Fibroblast of skin of left biceps (primary cell): ENCODE measurements at regions not wholly inside any gene's neighbourhood (a gene's known extent, or its start where the extent isn't known, plus 50 kb on each side); places are given as distances from the start of the nearest gene placed in this dataset.
A peak's percentile ranks its signal among the peaks of the same experiment; 100 is the strongest.
"Not testable (repeated sequence)": the region's sequence is repeated elsewhere in the genome, so short reads cannot be mapped to it uniquely, and the experiment has no call there.

Source experiments
- DNase-seq, 2 experiments: peaks; one replicate each; pipeline ENCODE4 v3.0.0-alpha.2; 2013; ENCODE audit warnings: low read depth in 2 of 2

DNA sequence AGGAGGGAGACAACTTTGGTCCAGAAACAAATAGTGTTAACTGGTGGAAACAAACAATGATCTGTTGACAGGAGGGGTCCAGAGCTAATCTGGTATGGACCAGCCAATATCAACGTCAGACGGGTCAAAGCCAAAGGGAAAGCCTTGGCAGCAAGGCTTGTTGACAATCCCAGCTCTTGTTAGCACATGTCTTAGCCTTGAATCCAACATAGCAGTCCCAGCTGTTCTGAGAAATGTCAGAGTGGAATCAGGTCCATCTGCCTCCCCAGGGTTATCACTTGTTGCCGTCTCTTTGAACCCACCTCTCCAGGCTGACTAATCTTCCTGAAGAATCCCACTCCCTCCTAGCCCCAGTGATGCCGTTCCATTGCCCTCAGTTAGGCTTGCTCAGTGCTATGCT, 404.6 kb upstream of the MCTP2 start:
- no peak for DNase-seq

- no peak for DNase-seq
Observed at GRCh38 chr15:93826293-93826692, 405.1 kb upstream of the MCTP2 start.

GRCh38 chr15:93825682-93826081, 405.7 kb upstream of the MCTP2 start:
- no peak for DNase-seq

GRCh38 chr15:93823971-93824913, 407.1 kb upstream of the MCTP2 start:
- DNase-seq: no peak

DNA sequence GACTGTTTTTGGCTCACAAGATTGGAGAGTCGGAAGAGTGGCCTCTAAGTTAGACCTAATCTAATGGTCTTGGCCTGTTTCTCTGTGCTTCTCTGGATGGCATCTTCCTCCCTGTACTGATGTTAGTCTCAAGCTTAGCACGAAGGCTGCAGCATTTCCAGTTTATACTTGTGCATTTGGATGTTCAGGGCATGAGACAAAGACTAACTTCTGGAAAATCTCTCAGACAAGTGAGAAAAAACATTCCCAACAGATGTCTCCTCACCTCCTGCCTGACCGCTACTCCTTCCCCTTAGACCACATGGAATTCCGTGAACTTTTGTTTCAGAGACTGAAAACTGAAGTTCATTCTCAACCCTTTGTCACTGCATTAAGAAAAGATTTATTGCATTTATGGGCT, 410.8 kb upstream of the MCTP2 start:
- no peak for DNase-seq

- no peak for DNase-seq
Observed at GRCh38 chr15:93819826-93820225, 411.5 kb upstream of the MCTP2 start.

- DNase-seq: no peak
Observed at GRCh38 chr15:93816815-93817214, 414.5 kb upstream of the MCTP2 start.

DNA sequence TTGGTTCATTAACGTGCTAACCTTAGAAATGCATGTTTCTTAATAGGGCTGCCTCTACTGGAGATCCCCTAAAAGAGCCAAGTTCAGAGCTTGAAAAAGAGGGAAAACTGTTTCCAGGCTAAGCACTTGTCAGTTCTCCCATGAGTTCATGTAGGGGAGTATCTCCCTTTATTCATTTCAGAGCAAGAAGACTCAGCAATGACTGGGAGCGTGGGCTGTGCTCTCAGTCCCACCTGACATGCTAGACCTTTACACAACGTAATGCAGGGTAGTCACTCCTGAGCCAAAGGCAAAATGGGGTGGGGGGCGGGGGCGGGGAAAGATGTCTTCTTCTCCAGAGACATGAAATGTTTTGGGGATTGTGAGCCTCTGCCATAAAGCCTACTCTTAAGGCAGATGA, 420.1 kb upstream of the MCTP2 start:
- no peak for DNase-seq

GRCh38 chr15:93809516-93809915, 421.8 kb upstream of the MCTP2 start:
- DNase-seq: no peak

GRCh38 chr15:93803421-93804152, 427.8 kb upstream of the MCTP2 start:
- no peak for DNase-seq

DNA sequence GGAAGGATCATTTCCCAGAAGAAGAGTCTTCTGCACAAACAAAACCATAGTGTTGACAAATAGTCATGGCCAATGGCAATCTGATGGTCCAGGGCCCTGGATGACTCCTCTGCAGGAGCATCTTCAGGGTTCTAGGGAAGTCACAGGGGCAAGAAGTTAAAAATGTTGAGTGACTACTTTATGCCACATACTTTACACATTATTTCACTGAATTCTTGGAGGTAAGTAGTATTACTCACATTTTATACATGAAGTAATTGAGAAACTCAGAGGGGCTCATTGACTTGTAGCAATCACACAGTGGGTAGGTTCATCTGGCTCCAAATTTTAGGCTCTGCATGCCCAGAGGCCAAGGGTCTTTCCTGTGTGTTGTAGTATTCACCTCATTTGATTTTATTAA, 430.2 kb upstream of the MCTP2 start:
- DNase-seq: no peak

DNA sequence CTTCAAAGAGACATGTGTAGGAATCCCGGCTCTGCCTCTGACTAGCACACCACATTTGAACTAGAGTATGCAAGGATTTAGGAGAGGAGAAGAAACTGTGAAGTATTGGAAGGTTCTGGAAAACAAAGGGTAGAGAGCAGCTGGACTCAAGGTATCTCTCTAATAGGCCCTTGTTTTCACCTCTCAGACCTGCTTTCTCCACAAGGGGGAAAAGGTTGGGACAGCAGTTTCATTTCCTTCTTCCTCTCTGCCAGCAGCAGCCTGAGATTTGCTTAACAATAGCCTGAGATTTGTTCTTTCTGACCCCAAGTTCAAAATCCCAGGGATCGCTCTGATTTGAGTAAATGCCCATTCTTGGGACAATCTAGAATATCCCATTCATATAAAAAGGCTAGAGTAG, 430.6 kb upstream of the MCTP2 start:
- no peak for DNase-seq

- DNase-seq: no peak
Observed at GRCh38 chr15:93789441-93789840, 441.9 kb upstream of the MCTP2 start.

DNA sequence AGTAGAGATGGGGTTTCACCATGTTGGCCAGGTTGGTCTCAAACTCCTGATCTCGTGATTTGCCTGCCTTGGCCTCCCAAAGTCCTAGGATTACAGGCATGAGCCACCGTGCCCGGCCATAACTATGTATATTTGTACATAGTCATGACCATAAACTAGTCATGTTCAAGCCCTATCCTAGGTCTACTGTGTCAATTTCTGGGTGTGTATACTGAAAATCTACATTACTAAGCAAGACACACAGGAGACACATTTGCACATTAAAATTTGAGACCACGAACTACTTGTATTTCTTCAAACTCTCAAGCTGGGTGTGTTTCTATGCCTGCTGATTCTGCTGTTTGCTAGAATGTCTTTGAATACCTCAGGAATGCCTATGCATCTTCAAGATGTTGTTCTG, 451.3 kb upstream of the MCTP2 start:
- no peak for DNase-seq

DNA sequence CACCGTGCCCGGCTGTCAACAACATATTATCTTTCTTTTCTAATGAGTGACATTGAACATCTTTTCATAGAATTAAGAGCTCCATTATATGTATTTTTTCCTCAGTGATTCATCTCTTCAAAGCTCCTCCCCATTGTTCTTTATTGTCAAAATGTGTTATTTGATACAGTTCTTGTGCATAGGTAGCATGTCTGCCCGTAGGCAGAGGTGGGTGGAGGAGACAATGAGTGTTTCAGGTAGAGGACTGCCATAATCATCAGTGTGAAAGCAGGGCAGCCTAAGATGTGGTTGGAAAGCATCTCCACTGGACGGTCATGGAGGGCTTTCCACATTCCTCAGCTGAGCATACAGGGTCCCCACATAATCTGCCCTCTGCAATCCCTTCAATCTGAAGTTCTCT, 452.0 kb upstream of the MCTP2 start:
- DNase-seq: no peak

- no peak for DNase-seq
Observed at GRCh38 chr15:93771196-93772030, 459.9 kb upstream of the MCTP2 start.

DNA sequence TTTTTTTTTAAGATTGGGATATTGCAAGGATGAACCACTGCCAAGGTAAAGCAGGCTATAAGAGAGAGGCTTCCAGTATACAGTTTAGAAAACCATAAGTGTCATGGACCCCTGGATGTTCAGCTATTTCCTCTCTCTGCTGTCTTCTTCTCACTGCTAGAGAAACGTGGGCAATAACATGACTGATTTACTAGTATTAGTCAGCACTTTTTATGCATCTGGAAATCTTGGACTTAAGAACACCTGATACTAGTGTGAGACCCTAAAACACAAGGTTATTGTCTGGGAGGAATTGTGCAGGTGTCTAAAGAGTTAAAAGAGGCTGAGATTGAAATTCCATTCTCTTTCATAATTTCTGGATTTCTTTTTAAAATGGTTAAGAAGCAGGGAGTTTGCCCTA, 460.6 kb upstream of the MCTP2 start:
- DNase-seq: no peak

GRCh38 chr15:93762036-93762435, 469.3 kb upstream of the MCTP2 start:
- DNase-seq: no peak

DNA sequence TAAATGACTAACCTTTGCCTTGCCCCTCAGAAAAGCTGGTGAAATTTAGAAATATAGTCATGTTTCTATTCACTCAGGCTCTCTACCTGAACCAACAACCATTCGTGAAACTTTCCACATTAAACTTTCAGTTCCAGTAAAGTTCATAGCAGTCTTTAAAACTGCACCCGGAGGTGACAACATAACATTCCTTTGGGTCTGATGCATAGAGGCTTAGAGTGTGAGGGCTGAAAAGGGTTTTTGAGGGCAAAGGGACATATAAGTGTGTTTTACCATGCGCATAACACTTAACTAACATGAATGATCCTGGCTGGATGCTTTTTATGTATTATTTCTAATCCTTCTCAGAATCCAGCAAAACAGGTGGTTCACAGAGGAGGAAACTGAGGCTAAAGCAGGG, 471.7 kb upstream of the MCTP2 start:
- DNase-seq: peak in 1 of 2 experiments; percentile 7

GRCh38 chr15:93758824-93759223, 472.5 kb upstream of the MCTP2 start:
- DNase-seq: no peak

DNA sequence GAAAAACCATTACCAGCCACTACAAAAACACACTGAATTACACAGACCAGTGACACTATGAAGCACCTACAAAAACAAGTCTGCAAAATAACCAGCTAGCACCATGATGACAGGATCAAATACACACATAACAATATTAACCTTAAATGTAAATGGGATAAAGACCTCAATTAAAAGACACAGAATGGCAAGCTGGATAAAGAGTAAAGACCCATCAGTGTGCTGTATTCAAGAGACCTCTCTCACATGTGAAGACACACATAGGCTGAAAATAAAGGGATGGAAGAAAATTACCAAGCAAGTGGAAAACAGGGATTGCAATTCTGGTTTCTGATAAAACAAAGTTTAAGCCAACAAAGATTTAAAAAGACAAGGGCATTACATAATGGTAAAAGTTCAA, 482.7 kb upstream of the MCTP2 start:
- DNase-seq: no peak

DNA sequence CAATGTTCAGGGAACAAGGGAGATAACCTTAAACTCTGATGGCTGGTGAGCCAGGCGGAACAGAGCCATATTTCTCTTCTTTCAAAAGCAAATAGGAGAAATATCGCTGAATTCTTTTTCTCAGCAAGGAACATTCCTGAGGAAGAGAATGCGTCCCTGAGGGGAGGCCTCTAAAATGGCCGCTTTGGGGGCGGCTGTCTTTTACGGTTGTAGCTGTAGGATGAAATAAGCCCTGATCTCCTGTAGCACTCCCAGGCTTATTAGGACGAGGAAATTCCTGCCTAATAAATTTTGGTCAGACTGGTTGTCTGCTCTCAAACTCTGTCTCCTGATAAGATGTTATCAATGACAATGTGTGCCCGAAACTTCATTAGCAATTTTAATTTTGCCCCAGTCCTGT, 496.4 kb upstream of the MCTP2 start:
- not testable (repeated sequence) for DNase-seq
